ENCODE measurements at regions not wholly inside any gene's neighbourhood (a gene's known extent, or its start where the extent isn't known, plus 50 kb on each side); places are given as distances from the start of the nearest gene placed in this dataset.

DNA sequence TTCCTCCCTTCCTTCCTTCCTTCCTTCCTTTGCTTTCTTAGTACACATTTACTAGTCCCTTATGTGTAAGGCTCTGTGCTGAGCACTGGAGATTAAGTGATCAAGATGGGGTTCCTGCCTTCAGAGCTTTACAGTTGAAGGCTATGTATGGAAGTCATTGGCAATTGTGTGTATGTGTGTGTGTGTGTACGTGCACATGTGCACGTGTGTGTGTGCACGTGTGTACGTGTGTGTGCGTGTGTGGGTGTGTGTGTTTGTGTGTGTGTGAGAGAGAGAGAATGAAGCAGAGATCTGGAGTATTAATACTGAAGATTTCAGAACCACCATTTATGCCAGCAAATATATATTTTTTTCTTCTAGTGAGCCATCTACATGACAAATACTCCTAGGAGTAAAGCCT lies 184.9 kb upstream of the NFIB start:
- Histone ChIP-seq H3K27me3 (ENCODE audit: control insufficient read depth, insufficient read depth, low read length) (no peaks in the 10 kb centered on the region), H3K4me1 (ENCODE audit: control insufficient read depth, insufficient read depth, low read length) (no peaks in the 10 kb centered on the region), H3K9me3 (ENCODE audit: control insufficient read depth, insufficient read depth, low read depth, low read length) (no peaks in the 10 kb centered on the region), H3K36me3 (ENCODE audit: control insufficient read depth, insufficient read depth, low read length) (no peaks in the 10 kb centered on the region), H3K27ac (ENCODE audit: low read length) (no peak overlapping the region), H3K4me3 (ENCODE audit: low read depth in 2 of 2, low read length in 2 of 2) (no peak overlapping the region)
- CTCF ChIA-PET = no interaction called here
- ATAC-seq (no peak), DNase-seq (ENCODE audit: low read depth, low spot score) (no peak)
- intact Hi-C loops (cut with micrococcal nuclease; ENCODE audit: unreplicated experiment) (no loop called here), in situ Hi-C loops (cut with HindIII; ENCODE audit: low pct_unique_long_range_greater_than_20kb, low sequenced_read_pairs) (no loop called here)
- POLR2A ChIA-PET = no interaction called here
- no peak for TF ChIP-seq TCF7L2 (IDR thresholded peaks at IDR 0.05; ENCODE audit: low read depth, low read length)
- TF ChIP-seq SIN3A (IDR thresholded peaks at IDR 0.05; ENCODE audit: borderline replicate concordance, insufficient read depth, low read depth, low read length) = no peak
- TF ChIP-seq POLR2AphosphoS5 (IDR thresholded peaks at IDR 0.05; ENCODE audit: low read depth, low read length) = no peak
- TF ChIP-seq, protein P1, sequence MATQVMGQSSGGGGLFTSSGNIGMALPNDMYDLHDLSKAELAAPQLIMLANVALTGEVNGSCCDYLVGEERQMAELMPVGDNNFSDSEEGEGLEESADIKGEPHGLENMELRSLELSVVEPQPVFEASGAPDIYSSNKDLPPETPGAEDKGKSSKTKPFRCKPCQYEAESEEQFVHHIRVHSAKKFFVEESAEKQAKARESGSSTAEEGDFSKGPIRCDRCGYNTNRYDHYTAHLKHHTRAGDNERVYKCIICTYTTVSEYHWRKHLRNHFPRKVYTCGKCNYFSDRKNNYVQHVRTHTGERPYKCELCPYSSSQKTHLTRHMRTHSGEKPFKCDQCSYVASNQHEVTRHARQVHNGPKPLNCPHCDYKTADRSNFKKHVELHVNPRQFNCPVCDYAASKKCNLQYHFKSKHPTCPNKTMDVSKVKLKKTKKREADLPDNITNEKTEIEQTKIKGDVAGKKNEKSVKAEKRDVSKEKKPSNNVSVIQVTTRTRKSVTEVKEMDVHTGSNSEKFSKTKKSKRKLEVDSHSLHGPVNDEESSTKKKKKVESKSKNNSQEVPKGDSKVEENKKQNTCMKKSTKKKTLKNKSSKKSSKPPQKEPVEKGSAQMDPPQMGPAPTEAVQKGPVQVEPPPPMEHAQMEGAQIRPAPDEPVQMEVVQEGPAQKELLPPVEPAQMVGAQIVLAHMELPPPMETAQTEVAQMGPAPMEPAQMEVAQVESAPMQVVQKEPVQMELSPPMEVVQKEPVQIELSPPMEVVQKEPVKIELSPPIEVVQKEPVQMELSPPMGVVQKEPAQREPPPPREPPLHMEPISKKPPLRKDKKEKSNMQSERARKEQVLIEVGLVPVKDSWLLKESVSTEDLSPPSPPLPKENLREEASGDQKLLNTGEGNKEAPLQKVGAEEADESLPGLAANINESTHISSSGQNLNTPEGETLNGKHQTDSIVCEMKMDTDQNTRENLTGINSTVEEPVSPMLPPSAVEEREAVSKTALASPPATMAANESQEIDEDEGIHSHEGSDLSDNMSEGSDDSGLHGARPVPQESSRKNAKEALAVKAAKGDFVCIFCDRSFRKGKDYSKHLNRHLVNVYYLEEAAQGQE (IDR thresholded peaks at IDR 0.05; ENCODE audit: insufficient read depth in 1 of 2, low read depth in 2 of 2, low read length in 1 of 2) = no peak
- BruUV-seq (replicated peaks) = no TSS peak

- intact Hi-C loops (cut with micrococcal nuclease; ENCODE audit: unreplicated experiment) = no loop called here
- no peaks in the 10 kb centered on the region for H3K4me1 ChIP-seq (ENCODE audit: control insufficient read depth, insufficient read depth, low read length)
- no peak overlapping the region for H3K4me3 ChIP-seq (ENCODE audit: low read depth in 2 of 2, low read length in 2 of 2)
- ChIA-PET POLR2A (no interaction called here), CTCF (no interaction called here)
- no peaks in the 10 kb centered on the region for H3K27me3 ChIP-seq (ENCODE audit: control insufficient read depth, insufficient read depth, low read length)
- BruUV-seq (replicated peaks) = no TSS peak
- no peak overlapping the region for H3K27ac ChIP-seq (ENCODE audit: low read length)
- TF ChIP-seq CTCF (IDR thresholded peaks at IDR 0.05) (no peak), SIN3A (IDR thresholded peaks at IDR 0.05; ENCODE audit: borderline replicate concordance, insufficient read depth, low read depth, low read length) (no peak), POLR2AphosphoS5 (IDR thresholded peaks at IDR 0.05; ENCODE audit: low read depth, low read length) (no peak), TCF7L2 (IDR thresholded peaks at IDR 0.05; ENCODE audit: low read depth, low read length) (no peak)
- TF ChIP-seq, protein P1 (IDR thresholded peaks at IDR 0.05; ENCODE audit: insufficient read depth in 1 of 2, low read depth in 2 of 2, low read length in 1 of 2) = no peak
- H3K9me3 ChIP-seq (ENCODE audit: control insufficient read depth, insufficient read depth, low read depth, low read length) = no peaks in the 10 kb centered on the region
- no peaks in the 10 kb centered on the region for H3K36me3 ChIP-seq (ENCODE audit: control insufficient read depth, insufficient read depth, low read length)
- in situ Hi-C loops (cut with HindIII; ENCODE audit: low pct_unique_long_range_greater_than_20kb, low sequenced_read_pairs) = no loop called here
- no peak for ATAC-seq
- DNase-seq (ENCODE audit: low read depth, low spot score) = no peak
These were observed 183.5 kb upstream of the NFIB start for GRCh38 chr9:14497476-14497875.
